Keratinocyte (primary cell): ENCODE measurements at regions not wholly inside any gene's neighbourhood (a gene's known extent, or its start where the extent isn't known, plus 50 kb on each side); places are given as distances from the start of the nearest gene placed in this dataset.

ENCODE experiments used
- DNase-seq: peaks from one replicate; pipeline ENCODE4 v3.0.0-alpha.2; 2011; ENCODE audit warnings: low read depth, missing footprints, low spot score
- FAIRE-seq: peaks from 2 replicates; lab custom pipeline; 2011; peaks lifted over from hg19 to GRCh38; lab: Jason Lieb, UNC
- H2AFZ ChIP-seq: 2 replicates; pipeline ENCODE4 v1.6.0; 2012; ENCODE audit warnings: low read length, control low read depth, inconsistent platforms; ENCODE audit not compliant: control insufficient read depth
- H3K27ac ChIP-seq: 2 replicates; pipeline ENCODE4 v1.5.1; 2011; ENCODE audit warnings: low read length; ENCODE audit not compliant: control insufficient read depth, insufficient read depth
- H3K27me3 ChIP-seq: 3 replicates; pipeline ENCODE4 v1.6.0; 2011; ENCODE audit warnings: low read length; ENCODE audit not compliant: control insufficient read depth, insufficient read depth; ENCODE audit errors: extremely low read depth
- H3K36me3 ChIP-seq, 2 experiments: 2 replicates in 1 of 2; 3 replicates in 1 of 2; pipeline ENCODE4 v1.5.1; 2011; ENCODE audit warnings: low read length in 2 of 2, mild to moderate bottlenecking in 1 of 2; ENCODE audit not compliant: control insufficient read depth in 2 of 2, insufficient read depth in 2 of 2; ENCODE audit errors: extremely low read depth in 1 of 2
- H3K4me1 ChIP-seq: 3 replicates; pipeline ENCODE4 v1.5.1; 2011; ENCODE audit warnings: low read length; ENCODE audit not compliant: control insufficient read depth, insufficient read depth; ENCODE audit errors: extremely low read depth
- H3K4me2 ChIP-seq: 3 replicates; pipeline ENCODE4 v1.6.0; 2011; ENCODE audit warnings: low read depth, low read length; ENCODE audit not compliant: control insufficient read depth, insufficient read depth; ENCODE audit errors: extremely low read depth
- H3K4me3 ChIP-seq, 3 experiments: fragments of 200-600 bp in 1 of 3; sonication (generic) in 1 of 3; 2 replicates in 2 of 3; 3 replicates in 1 of 3; pipeline ENCODE4 v1.5.1; 2011 to 2016; ENCODE audit warnings: low read length in 3 of 3, mild to moderate bottlenecking in 3 of 3, control low read depth in 2 of 3, inconsistent platforms in 1 of 3, low read depth in 1 of 3, mixed read lengths in 1 of 3, mixed run types in 1 of 3, moderate library complexity in 1 of 3; ENCODE audit not compliant: control insufficient read depth in 2 of 3, insufficient read depth in 2 of 3; ENCODE audit errors: extremely low read depth in 1 of 3
- H3K79me2 ChIP-seq: 2 replicates; pipeline ENCODE4 v1.6.0; 2012; ENCODE audit warnings: low read length; ENCODE audit not compliant: control insufficient read depth, insufficient read depth
- H3K9ac ChIP-seq: 3 replicates; pipeline ENCODE4 v1.6.0; 2011; ENCODE audit warnings: low read length; ENCODE audit not compliant: control insufficient read depth, insufficient read depth; ENCODE audit errors: extremely low read depth
- H3K9me1 ChIP-seq: 3 replicates; pipeline ENCODE4 v1.6.0; 2011; ENCODE audit warnings: low read length; ENCODE audit not compliant: control insufficient read depth, insufficient read depth; ENCODE audit errors: extremely low read depth
- H3K9me3 ChIP-seq: 2 replicates; pipeline ENCODE4 v1.5.1; 2012; ENCODE audit warnings: low read depth, low read length; ENCODE audit not compliant: control insufficient read depth
- H4K20me1 ChIP-seq: 3 replicates; pipeline ENCODE4 v1.6.0; 2011; ENCODE audit warnings: low read length; ENCODE audit not compliant: control insufficient read depth, insufficient read depth; ENCODE audit errors: extremely low read depth
- CTCF ChIP-seq, 3 experiments: IDR thresholded peaks in 1 of 3; conservative IDR thresholded peaks in 1 of 3; optimal IDR thresholded peaks in 1 of 3; 2 replicates in 2 of 3; 3 replicates in 1 of 3; pipeline versions ENCODE3 to v1.5.1; 2011; ENCODE audit warnings: low read length in 3 of 3, mild to moderate bottlenecking in 3 of 3, moderate library complexity in 2 of 3, control low read depth in 1 of 3, inconsistent platforms in 1 of 3; ENCODE audit not compliant: insufficient read depth in 2 of 3; ENCODE audit errors: extremely low read depth in 1 of 3
- EZH2 ChIP-seq: IDR thresholded peaks from one replicate; pipeline ENCODE4 v1.6.1; 2012; ENCODE audit warnings: inconsistent platforms, mild to moderate bottlenecking, low read length, moderate library complexity
- dilution Hi-C: fragments of 300-500 bp; cut with MboI; formaldehyde crosslinking; loops from one replicate; pipeline ENCODE4 v1.7.0; 2020; ENCODE audit warnings: low sequenced_read_pairs; ENCODE audit not compliant: extremely low pct_ligation_motif_present

GRCh38 chr15:57792724-57793449, 86.4 kb downstream of the POLR2M start:
- Histone ChIP-seq H3K4me3 (no peak overlapping the region), H3K9ac (no peak overlapping the region), H2AFZ (no peak overlapping the region), H3K9me1 (no peaks in the 10 kb centered on the region), H4K20me1 (no peaks in the 10 kb centered on the region), H3K27ac (no peak overlapping the region), H3K4me1 (no peaks in the 10 kb centered on the region), H3K79me2 (no peaks in the 10 kb centered on the region), H3K27me3 (no peaks in the 10 kb centered on the region), H3K4me2 (no peak overlapping the region), H3K9me3 (no peaks in the 10 kb centered on the region), H3K36me3 (no peaks in the 10 kb centered on the region)
- DNase-seq (no peak), FAIRE-seq (peak; percentile 77)
- dilution Hi-C loops: no loop called here
- TF ChIP-seq EZH2 (no peak), CTCF (optimal IDR thresholded peaks at IDR 0.05 in 1 of 3, IDR thresholded peaks at IDR 0.05 in 1 of 3, conservative IDR thresholded peaks at IDR 0.05 in 1 of 3; ENCODE audit: extremely low read depth in 1 of 3, insufficient read depth in 2 of 3, low read length in 3 of 3) (no peak)

DNA sequence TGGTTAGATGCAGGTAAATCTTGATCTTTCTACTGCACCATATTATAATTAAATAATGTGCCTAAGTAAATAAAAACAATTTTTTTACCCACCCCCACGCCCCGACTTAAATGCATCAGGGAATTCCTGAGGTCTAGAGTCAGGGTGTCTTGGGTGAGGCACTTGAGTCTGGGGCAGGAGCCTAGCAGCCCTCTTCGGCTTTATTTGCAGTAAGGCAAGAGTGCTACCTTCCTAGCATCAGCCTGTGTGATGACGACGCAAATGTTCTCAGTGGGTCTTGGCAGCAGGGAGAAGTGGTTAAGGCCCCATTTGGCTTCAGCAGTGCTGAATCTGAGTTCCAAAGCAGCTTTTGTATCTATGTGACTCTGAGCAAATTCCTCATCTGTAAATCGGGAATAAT, 88.7 kb downstream of the POLR2M start:
- H3K9me1 ChIP-seq: no peaks in the 10 kb centered on the region
- DNase-seq: no peak
- H3K27me3 ChIP-seq: no peaks in the 10 kb centered on the region
- H3K4me1 ChIP-seq: no peaks in the 10 kb centered on the region
- no peak for TF ChIP-seq EZH2
- no peak for TF ChIP-seq CTCF (optimal IDR thresholded peaks at IDR 0.05 in 1 of 3, IDR thresholded peaks at IDR 0.05 in 1 of 3, conservative IDR thresholded peaks at IDR 0.05 in 1 of 3; ENCODE audit: extremely low read depth in 1 of 3, insufficient read depth in 2 of 3, low read length in 3 of 3)
- H3K27ac ChIP-seq: no peak overlapping the region
- H3K9ac ChIP-seq: no peak overlapping the region
- H3K4me3 ChIP-seq: no peak overlapping the region
- no peaks in the 10 kb centered on the region for H3K9me3 ChIP-seq
- H3K79me2 ChIP-seq: no peaks in the 10 kb centered on the region
- no peaks in the 10 kb centered on the region for H3K36me3 ChIP-seq
- dilution Hi-C loops: no loop called here
- H2AFZ ChIP-seq: no peak overlapping the region
- no peak overlapping the region for H3K4me2 ChIP-seq
- FAIRE-seq: no peak
- H4K20me1 ChIP-seq: no peaks in the 10 kb centered on the region
